H1 (cell line): ENCODE measurements at regions not wholly inside any gene's neighbourhood (a gene's known extent, or its start where the extent isn't known, plus 50 kb on each side); places are given as distances from the start of the nearest gene placed in this dataset.

Experiments used
- CTCF ChIA-PET: fragments of 300-600 bp; sonication (Branson Sonifier 250); formaldehyde crosslinking; loops from one replicate; lab custom pipeline; 2021; ENCODE audit not compliant: partially characterized antibody; lab: Charles Lee
- POLR2A ChIA-PET: fragments of 300-600 bp; sonication (Branson Sonifier 250); formaldehyde crosslinking; loops from one replicate; lab custom pipeline; 2021; ENCODE audit warnings: inconsistent platforms; ENCODE audit not compliant: partially characterized antibody; lab: Charles Lee
- DNase-seq, 2 experiments: peaks; one replicate each; pipeline versions ENCODE4 v3.0.0 to v3.0.0-alpha.2; 2010 to 2022; ENCODE audit warnings: low spot score in 2 of 2, low read depth in 1 of 2, mixed read lengths in 1 of 2
- FAIRE-seq: peaks from 2 replicates; lab custom pipeline; 2011; peaks lifted over from hg19 to GRCh38; lab: Jason Lieb, UNC
- H2AFZ ChIP-seq: 2 replicates; pipeline ENCODE4 v1.8.1; 2012; ENCODE audit warnings: low read length, inconsistent platforms
- H2AK5ac ChIP-seq: 2 replicates; pipeline ENCODE4 v1.6.1; 2013; ENCODE audit warnings: low read depth, low read length
- H2BK120ac ChIP-seq: replicated peaks from 2 replicates; pipeline ENCODE3; 2013; ENCODE audit warnings: low read depth, low read length, inconsistent platforms
- H2BK12ac ChIP-seq: 2 replicates; pipeline ENCODE4 v1.6.1; 2013; ENCODE audit warnings: low read depth, low read length
- H2BK15ac ChIP-seq: 2 replicates; pipeline ENCODE4 v1.6.1; 2013; ENCODE audit warnings: low read length
- H2BK20ac ChIP-seq: 2 replicates; pipeline ENCODE4 v1.6.1; 2013; ENCODE audit warnings: low read length
- H2BK5ac ChIP-seq: 2 replicates; pipeline ENCODE4 v1.6.1; 2013; ENCODE audit warnings: low read depth, low read length
- H3K14ac ChIP-seq: 2 replicates; pipeline ENCODE4 v1.6.1; 2013; ENCODE audit warnings: inconsistent platforms; ENCODE audit not compliant: insufficient read length
- H3K18ac ChIP-seq: 2 replicates; pipeline ENCODE4 v1.6.1; 2013; ENCODE audit warnings: low read length; ENCODE audit errors: extremely low read depth
- H3K23ac ChIP-seq: 2 replicates; pipeline ENCODE4 v1.6.1; 2013; ENCODE audit warnings: inconsistent platforms; ENCODE audit not compliant: insufficient read length
- H3K23me2 ChIP-seq: 2 replicates; pipeline ENCODE4 v1.6.1; 2013; ENCODE audit warnings: low read depth, low read length
- H3K27ac ChIP-seq: 2 replicates; pipeline ENCODE4 v1.6.1; 2011; ENCODE audit warnings: low read depth, low read length, inconsistent platforms
- H3K27me3 ChIP-seq, 4 experiments: replicated peaks in 1 of 4; 1 replicate in 1 of 4; 2 replicates in 3 of 4; pipeline versions ENCODE4 v1.6.1 to v1.8.1; 2011 to 2013; ENCODE audit warnings: low read length in 3 of 4, mild to moderate bottlenecking in 3 of 4, inconsistent platforms in 2 of 4, mixed read lengths in 2 of 4, moderate library complexity in 1 of 4; ENCODE audit not compliant: control insufficient read depth in 3 of 4, insufficient read depth in 3 of 4; ENCODE audit errors: extremely low read depth in 1 of 4
- H3K36me3 ChIP-seq, 4 experiments: 2 replicates each; pipeline versions ENCODE4 v1.6.1 to v1.8.1; 2011 to 2013; ENCODE audit warnings: mild to moderate bottlenecking in 4 of 4, low read length in 3 of 4, moderate library complexity in 2 of 4, control low read depth in 1 of 4, inconsistent platforms in 1 of 4; ENCODE audit not compliant: insufficient read depth in 4 of 4, control insufficient read depth in 2 of 4
- H3K4ac ChIP-seq: replicated peaks from 2 replicates; pipeline ENCODE3; 2013; ENCODE audit warnings: low read length, low read depth, mixed read lengths, inconsistent platforms; ENCODE audit not compliant: insufficient read length
- H3K4me1 ChIP-seq, 4 experiments: replicated peaks in 1 of 4; 1 replicate in 1 of 4; 2 replicates in 3 of 4; pipeline versions ENCODE4 v1.6.1 to v1.8.1; 2011 to 2013; ENCODE audit warnings: low read length in 3 of 4, inconsistent platforms in 2 of 4, mixed read lengths in 1 of 4; ENCODE audit not compliant: insufficient read depth in 4 of 4, control insufficient read depth in 3 of 4
- H3K4me2 ChIP-seq, 2 experiments: 2 replicates each; pipeline versions ENCODE4 v1.6.1 to v1.8.1; 2011 to 2013; ENCODE audit warnings: low read depth in 2 of 2, low read length in 2 of 2, control low read depth in 1 of 2, inconsistent platforms in 1 of 2, mild to moderate bottlenecking in 1 of 2; ENCODE audit not compliant: insufficient read depth in 1 of 2
- H3K4me3 ChIP-seq, 4 experiments: fragments of 200-600, 300-600 bp in 1 of 4; sonication (generic), shearing (Covaris generic), sonication (Bioruptor Twin) in 1 of 4; 2 replicates each; pipeline versions ENCODE4 v1.5.1 to v1.8.1; 2011 to 2016; ENCODE audit warnings: low read length in 4 of 4, low read depth in 3 of 4, control low read depth in 2 of 4, inconsistent platforms in 2 of 4, mild to moderate bottlenecking in 2 of 4, mixed read lengths in 1 of 4, moderate library complexity in 1 of 4; ENCODE audit not compliant: insufficient read depth in 2 of 4; ENCODE audit errors: extremely low read depth in 1 of 4
- H3K56ac ChIP-seq: replicated peaks from 2 replicates; pipeline ENCODE3; 2013; ENCODE audit warnings: low read depth, mild to moderate bottlenecking, mixed read lengths, low read length, inconsistent platforms; ENCODE audit not compliant: insufficient read length
- H3K79me1 ChIP-seq: 2 replicates; pipeline ENCODE4 v1.6.1; 2013; ENCODE audit warnings: low read depth, low read length, control low read depth
- H3K79me2 ChIP-seq, 2 experiments: 2 replicates each; pipeline versions ENCODE4 v1.6.1 to v1.8.1; 2012 to 2013; ENCODE audit warnings: low read length in 2 of 2, mild to moderate bottlenecking in 2 of 2, inconsistent platforms in 1 of 2; ENCODE audit not compliant: insufficient read depth in 2 of 2, control insufficient read depth in 1 of 2
- H3K9ac ChIP-seq, 4 experiments: replicated peaks in 1 of 4; 1 replicate in 1 of 4; 2 replicates in 3 of 4; pipeline versions ENCODE4 v1.6.1 to v1.8.1; 2011 to 2013; ENCODE audit warnings: low read depth in 3 of 4, low read length in 3 of 4, control low read depth in 2 of 4, mild to moderate bottlenecking in 2 of 4, moderate library complexity in 2 of 4, inconsistent platforms in 1 of 4; ENCODE audit errors: extremely low read depth in 1 of 4
- H3K9me3 ChIP-seq, 2 experiments: 2 replicates each; pipeline versions ENCODE4 v1.6.1 to v1.8.1; 2012 to 2013; ENCODE audit warnings: mild to moderate bottlenecking in 2 of 2, moderate library complexity in 2 of 2, control low read depth in 1 of 2, inconsistent platforms in 1 of 2, low read depth in 1 of 2, low read length in 1 of 2, mixed read lengths in 1 of 2; ENCODE audit not compliant: insufficient read depth in 2 of 2
- H4K20me1 ChIP-seq, 2 experiments: replicated peaks in 1 of 2; 2 replicates each; pipeline versions ENCODE3 to v1.8.1; 2011 to 2013; ENCODE audit warnings: inconsistent platforms in 2 of 2, low read length in 2 of 2, mild to moderate bottlenecking in 1 of 2; ENCODE audit not compliant: insufficient read depth in 2 of 2, control insufficient read depth in 1 of 2
- H4K5ac ChIP-seq: 2 replicates; pipeline ENCODE4 v1.6.1; 2013; ENCODE audit warnings: low read length, low read depth, mixed read lengths, inconsistent platforms; ENCODE audit not compliant: insufficient read length
- H4K8ac ChIP-seq: 2 replicates; pipeline ENCODE4 v1.8.0; 2013; ENCODE audit warnings: mild to moderate bottlenecking, moderate library complexity, low read length, inconsistent platforms; ENCODE audit not compliant: insufficient read depth; ENCODE audit errors: extremely low read depth
- H4K91ac ChIP-seq: replicated peaks from 2 replicates; pipeline ENCODE3; 2013; ENCODE audit warnings: low read length, mixed read lengths, inconsistent platforms; ENCODE audit not compliant: insufficient read length
- RAD21 ChIP-seq, 2 experiments: IDR thresholded peaks in 1 of 2; conservative IDR thresholded peaks in 1 of 2; 2 replicates each; pipeline ENCODE4 v1.6.1; 2011; ENCODE audit warnings: low read depth in 2 of 2, low read length in 2 of 2, improper control_type of control experiment in 1 of 2, inconsistent platforms in 1 of 2, mild to moderate bottlenecking in 1 of 2, moderate library complexity in 1 of 2
- TEAD4 ChIP-seq: IDR thresholded peaks from 2 replicates; pipeline ENCODE4 v1.6.1; 2012; ENCODE audit warnings: low read depth, low read length, inconsistent platforms, mixed read lengths
- WGBS, 2 experiments: shearing (Covaris generic) in 1 of 2; methylation state at CpG; one replicate each; pipeline versions ENCODE4 v1.1.6 to v1.1.7; 2013 to 2015; ENCODE audit warnings: low lambda C conversion rate in 2 of 2, mixed read lengths in 2 of 2, inconsistent platforms in 1 of 2, low coverage in 1 of 2, missing lambda C conversion rate in 1 of 2; ENCODE audit not compliant: insufficient replicate concordance in 2 of 2, insufficient coverage in 1 of 2, insufficient read length in 1 of 2; ENCODE audit errors: extremely low coverage in 1 of 2, missing lambda C conversion rate in 1 of 2; 5-methylcytosine and 5-hydroxymethylcytosine counted together
- TF ChIP-seq, protein P1 (sequence below), 3 experiments: IDR thresholded peaks; 1 replicate in 2 of 3; 2 replicates in 1 of 3; pipeline versions ENCODE4 v1.5.1 to v1.6.1; 2011; ENCODE audit warnings: low read length in 3 of 3, mild to moderate bottlenecking in 3 of 3, inconsistent platforms in 2 of 3, low read depth in 1 of 3, moderate library complexity in 1 of 3; ENCODE audit not compliant: insufficient read depth in 1 of 3; ENCODE audit errors: control extremely low read depth in 1 of 3

DNA sequence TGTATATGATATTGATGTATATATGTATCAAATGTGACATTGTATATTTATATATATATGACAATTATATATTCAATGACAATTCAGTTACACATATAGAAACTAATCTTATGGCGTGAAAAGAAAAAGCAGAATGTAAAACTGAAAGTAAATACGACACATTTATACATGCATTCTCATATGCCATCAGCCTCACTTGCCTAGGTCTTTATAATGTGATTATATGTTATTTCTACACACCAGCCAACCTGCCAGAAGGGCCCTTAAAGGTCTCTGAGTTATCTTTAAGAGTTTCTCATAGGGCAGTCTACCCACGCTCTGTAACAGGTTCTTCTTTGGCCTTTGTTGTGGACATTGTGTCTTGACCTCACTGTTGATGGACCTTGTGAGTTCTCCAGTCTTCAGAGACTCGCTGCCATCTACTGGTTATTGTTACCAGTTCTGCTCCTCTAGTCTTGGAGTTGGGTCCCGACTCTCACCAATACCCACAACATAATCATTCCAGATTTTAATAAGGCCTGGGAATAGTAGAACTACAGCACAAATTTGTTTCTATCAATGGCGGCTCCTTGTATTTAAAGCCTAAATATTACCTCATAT, 371.5 kb upstream of the GOLIM4 start:
- Histone ChIP-seq H3K23me2 (no peaks in the 10 kb centered on the region; the same call in 1 of the 2 replicates), H3K4ac (no peak overlapping the region), H4K20me1 (no peaks in the 10 kb centered on the region), H3K23ac (no peak overlapping the region)
- TF ChIP-seq TEAD4 (no peak), RAD21 (IDR thresholded peaks at IDR 0.05 in 1 of 2, conservative IDR thresholded peaks at IDR 0.05 in 1 of 2; ENCODE audit: low read depth in 2 of 2, low read length in 2 of 2) (peak; percentile 88 to 92)
- TF ChIP-seq, protein P1, sequence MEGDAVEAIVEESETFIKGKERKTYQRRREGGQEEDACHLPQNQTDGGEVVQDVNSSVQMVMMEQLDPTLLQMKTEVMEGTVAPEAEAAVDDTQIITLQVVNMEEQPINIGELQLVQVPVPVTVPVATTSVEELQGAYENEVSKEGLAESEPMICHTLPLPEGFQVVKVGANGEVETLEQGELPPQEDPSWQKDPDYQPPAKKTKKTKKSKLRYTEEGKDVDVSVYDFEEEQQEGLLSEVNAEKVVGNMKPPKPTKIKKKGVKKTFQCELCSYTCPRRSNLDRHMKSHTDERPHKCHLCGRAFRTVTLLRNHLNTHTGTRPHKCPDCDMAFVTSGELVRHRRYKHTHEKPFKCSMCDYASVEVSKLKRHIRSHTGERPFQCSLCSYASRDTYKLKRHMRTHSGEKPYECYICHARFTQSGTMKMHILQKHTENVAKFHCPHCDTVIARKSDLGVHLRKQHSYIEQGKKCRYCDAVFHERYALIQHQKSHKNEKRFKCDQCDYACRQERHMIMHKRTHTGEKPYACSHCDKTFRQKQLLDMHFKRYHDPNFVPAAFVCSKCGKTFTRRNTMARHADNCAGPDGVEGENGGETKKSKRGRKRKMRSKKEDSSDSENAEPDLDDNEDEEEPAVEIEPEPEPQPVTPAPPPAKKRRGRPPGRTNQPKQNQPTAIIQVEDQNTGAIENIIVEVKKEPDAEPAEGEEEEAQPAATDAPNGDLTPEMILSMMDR (IDR thresholded peaks at IDR 0.05; ENCODE audit: control extremely low read depth in 1 of 3, insufficient read depth in 1 of 3, low read depth in 1 of 3, low read length in 3 of 3): peak; percentile 8 to 67 (median 63)
- TF ChIP-seq, all 59 proteins: peak for 2
- no peak overlapping the region for H2AK5ac ChIP-seq
- ChIA-PET POLR2A (no interaction called here), CTCF (no interaction called here)
- H3K14ac ChIP-seq: no peak overlapping the region
- WGBS, 2 experiments: 78% methylated on average over 6 of the region's 6 CpGs; no CpG with 5 or more reads in 1 of the 2 experiments
- H2AFZ ChIP-seq: no peak overlapping the region
- H4K91ac ChIP-seq: no peak overlapping the region
- no peak overlapping the region for H2BK20ac ChIP-seq
- H4K5ac ChIP-seq: no peak overlapping the region
- H3K18ac ChIP-seq: no peak overlapping the region
- no peaks in the 10 kb centered on the region for H3K79me1 ChIP-seq
- H4K8ac ChIP-seq: no peak overlapping the region
- no peak overlapping the region for H3K9ac ChIP-seq
- peaks cover 0 to 2% (median 0%) of the 10 kb centered on the region in 4 experiments; a peak in 1 of 7 replicates for H3K4me1 ChIP-seq
- no peak overlapping the region for H3K4me2 ChIP-seq
- H2BK15ac ChIP-seq: no peak overlapping the region
- H3K4me3 ChIP-seq: no peak overlapping the region
- H3K27me3 ChIP-seq: no peaks in the 10 kb centered on the region
- H3K56ac ChIP-seq: no peak overlapping the region
- H3K27ac ChIP-seq: no peak overlapping the region
- FAIRE-seq (peak; percentile 87), DNase-seq (no peak)
- H2BK120ac ChIP-seq: no peak overlapping the region
- no peak overlapping the region for H2BK12ac ChIP-seq
- H3K79me2 ChIP-seq: no peaks in the 10 kb centered on the region
- H3K9me3 ChIP-seq: no peaks in the 10 kb centered on the region
- H3K36me3 ChIP-seq: no peaks in the 10 kb centered on the region; a peak in 1 of 8 replicates
- H2BK5ac ChIP-seq: no peak overlapping the region
